Stimulated activated CD4-positive, alpha-beta T cell treated with anti-CD3 and anti-CD28 coated beads, Interleukin-15, amount 100 ng/mL, for 24 hours (primary cell): ENCODE measurements at regions not wholly inside any gene's neighbourhood (a gene's known extent, or its start where the extent isn't known, plus 50 kb on each side); places are given as distances from the start of the nearest gene placed in this dataset.

Source experiments
- DNase-seq: peaks from one replicate; pipeline ENCODE4 v3.0.0-alpha.2; 2020

- no peak for DNase-seq
Measured at GRCh38 chr12:88662961-88663360, 82.7 kb upstream of the KITLG start.

- DNase-seq, result no peak
Measured at GRCh38 chr12:88662093-88662492, 81.8 kb upstream of the KITLG start.

DNA sequence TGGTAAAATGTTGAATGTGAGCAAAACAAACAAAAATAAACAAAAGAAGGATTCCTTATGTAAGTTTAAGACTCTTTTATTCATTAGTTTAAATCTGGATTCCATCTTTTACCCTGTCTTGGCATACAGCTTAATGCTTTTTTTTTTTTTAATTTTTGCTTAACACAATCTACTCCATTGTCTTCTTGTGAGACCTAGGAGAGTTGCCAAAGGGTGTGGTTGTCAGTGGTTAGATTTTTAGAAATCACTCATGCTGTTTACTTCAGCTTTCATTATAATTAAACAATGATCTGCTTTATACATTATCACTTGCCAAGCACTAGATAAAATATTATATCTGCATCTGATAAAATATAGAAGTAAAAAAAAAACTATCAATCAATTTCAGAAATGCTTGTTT lies 77.7 kb upstream of the KITLG start:
- DNase-seq, result no peak

DNA sequence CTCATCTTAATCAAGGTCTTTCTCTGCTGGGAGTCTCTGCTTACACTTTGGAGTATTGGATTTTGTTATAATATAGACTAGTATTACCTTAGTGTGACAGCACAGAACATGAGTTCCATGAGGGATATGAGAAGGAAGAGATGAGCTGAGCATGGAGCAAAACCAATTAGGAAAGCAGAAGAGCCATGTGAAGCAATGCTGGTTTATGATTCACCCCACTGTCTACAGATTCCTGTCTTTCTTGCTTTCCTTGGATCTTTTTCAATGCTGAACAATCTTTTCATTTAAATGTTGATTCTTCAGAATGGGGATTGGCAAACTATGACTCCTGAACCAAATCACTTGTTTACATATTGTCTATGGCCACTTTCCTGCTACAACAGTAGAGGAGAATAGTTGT lies 70.4 kb upstream of the KITLG start:
- DNase-seq, result no peak

DNA sequence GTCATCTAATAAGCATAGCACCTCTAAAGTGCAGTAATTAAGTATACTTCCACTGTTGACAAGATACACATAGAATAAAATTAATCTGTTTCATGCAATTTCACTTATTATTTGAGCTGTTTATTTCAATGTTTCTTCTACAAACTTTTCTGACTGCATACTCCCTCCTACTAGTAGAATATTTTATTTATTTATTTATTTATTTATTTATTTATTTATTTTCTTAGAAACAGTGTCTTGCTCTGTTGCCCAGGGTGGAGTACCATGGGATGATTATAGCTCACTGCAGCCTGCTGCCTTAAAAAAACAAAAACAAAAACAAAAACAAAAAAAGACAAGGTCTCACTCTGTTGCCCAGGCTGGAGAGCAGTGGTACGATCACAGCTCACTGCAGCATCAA lies 68.4 kb upstream of the KITLG start:
- no peak for DNase-seq

- no peak for DNase-seq
Measured at GRCh38 chr12:88646824-88647223, 66.6 kb upstream of the KITLG start.

- DNase-seq, result no peak
Measured at GRCh38 chr12:88645816-88646215, 65.5 kb upstream of the KITLG start.

DNA sequence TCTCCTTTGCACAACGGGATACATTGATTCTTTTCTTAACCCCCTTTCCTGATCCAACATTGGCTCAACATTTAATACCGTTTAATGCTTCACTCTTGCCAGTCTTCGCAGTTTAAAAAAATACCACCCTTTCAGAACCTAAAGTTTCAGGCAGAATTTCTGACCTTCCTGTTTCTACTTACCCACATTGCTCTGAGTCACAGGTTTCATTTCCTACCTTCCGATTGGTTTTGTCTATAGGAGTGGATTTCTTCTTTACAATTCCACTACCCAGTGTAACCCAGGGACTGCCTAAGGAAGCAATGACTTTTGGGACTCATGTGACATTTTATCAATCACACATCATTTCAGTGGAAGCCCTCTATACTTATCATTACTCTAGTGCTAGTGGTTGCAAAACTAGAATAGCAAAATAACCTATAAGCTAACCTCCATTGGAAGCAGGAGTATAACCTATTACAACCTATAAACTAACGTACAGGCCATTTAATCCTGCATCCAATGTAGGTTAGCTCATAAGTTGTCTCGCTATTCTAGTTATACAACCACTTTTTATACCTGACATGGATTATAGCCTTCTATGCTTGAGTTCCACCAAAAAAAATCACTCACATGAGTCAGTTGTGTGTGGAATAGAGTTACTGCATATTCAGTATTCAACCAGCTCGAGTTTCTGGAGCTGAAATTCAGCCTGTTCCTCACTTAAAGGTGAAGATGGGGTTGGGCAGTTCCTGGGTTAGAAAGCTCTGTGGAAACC lies 64.9 kb upstream of the KITLG start:
- DNase-seq, result no peak

GRCh38 chr12:88643685-88644084 lies 63.4 kb upstream of the KITLG start:
- DNase-seq, result no peak

GRCh38 chr12:88642675-88643431 lies 62.6 kb upstream of the KITLG start:
- DNase-seq, result no peak

DNA sequence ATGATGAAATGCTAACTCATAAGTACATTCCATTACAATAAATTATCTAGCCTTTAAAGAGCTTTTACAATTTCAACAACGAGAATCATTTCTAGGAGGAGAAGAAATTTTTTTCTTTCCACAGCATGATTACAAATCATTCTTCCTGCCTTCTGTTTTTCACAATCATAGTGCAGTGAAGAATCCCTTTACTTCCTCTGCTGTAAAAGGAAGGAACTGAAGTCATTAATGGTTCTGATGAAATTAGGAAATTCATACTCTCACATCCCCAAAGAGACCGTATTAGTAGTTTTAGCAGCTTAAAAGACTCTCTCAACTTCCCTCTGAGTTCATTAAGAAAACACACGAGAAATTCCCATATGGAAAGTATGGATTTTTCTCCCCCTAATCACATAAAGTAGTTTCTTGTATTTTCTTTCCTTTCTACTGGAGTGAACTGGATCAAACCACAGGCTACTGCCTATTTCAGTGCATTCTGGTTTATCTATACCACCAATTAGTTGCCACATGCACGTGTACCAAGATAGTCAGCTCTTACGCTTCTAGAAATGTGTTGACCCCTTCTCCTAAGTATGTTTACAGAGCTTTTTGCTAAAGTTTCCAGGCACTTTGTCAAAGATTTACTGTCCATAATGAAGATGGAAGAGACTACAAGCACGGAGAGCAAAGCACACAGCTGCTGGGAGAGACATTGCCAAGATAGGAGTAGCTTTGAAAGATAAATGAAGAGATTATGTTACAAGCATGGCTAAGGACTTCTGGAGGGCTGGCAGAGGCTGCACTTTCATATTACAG lies 58.9 kb upstream of the KITLG start:
- DNase-seq, result no peak

GRCh38 chr12:88638388-88638787 lies 58.1 kb upstream of the KITLG start:
- no peak for DNase-seq

DNA sequence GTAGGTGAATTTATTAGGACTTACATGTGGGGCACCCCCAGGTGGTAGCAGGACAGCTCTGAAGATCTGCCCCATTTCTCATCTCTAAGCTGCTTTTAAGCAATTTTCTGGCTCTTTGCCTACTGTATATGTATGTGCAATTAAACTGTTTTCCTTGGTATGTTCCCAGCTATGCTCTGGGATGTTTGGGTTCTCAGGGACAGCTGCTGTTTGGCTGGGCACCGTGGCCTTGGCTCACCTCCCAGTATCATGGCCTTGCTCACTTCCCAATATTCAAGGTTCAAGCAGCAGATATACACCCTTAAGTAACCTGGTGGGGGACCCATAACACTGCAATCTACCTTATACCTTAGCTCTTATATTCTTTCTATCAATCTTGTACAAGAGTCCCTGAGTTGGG lies 53.7 kb upstream of the KITLG start:
- DNase-seq, result no peak

GRCh38 chr12:88633312-88633711 lies 53.0 kb upstream of the KITLG start:
- DNase-seq, result no peak

DNA sequence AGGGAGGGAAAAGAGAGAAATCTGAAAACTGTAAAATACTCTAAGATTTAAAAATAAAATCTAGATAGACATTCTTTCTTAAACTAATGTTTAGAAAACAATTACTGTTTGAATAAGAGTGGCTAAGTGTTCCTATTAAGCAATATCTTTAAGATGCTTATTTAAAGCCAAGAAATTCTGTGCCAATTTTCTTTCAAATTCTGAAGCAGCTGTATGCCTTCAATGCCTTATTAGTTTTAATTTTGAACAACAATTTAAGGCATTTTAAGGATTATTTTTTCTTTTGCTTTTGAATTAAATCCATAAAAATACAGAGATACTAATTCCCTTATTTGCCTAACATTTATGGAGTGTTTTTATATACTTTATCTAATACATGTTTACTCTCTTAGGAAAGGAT lies 50.3 kb upstream of the KITLG start:
- DNase-seq, result no peak
